HG03460 (cell line): ENCODE measurements at regions not wholly inside any gene's neighbourhood (a gene's known extent, or its start where the extent isn't known, plus 50 kb on each side); places are given as distances from the start of the nearest gene placed in this dataset.
"Not testable (repeated sequence)": the region's sequence is repeated elsewhere in the genome, so short reads cannot be mapped to it uniquely, and the experiment has no call there.

Source experiments
- ATAC-seq: cut with Tn5 transposase; IDR thresholded peaks from one replicate; pipeline ENCODE4 v1.9.1; 2021; ENCODE audit not compliant: unreplicated experiment

DNA sequence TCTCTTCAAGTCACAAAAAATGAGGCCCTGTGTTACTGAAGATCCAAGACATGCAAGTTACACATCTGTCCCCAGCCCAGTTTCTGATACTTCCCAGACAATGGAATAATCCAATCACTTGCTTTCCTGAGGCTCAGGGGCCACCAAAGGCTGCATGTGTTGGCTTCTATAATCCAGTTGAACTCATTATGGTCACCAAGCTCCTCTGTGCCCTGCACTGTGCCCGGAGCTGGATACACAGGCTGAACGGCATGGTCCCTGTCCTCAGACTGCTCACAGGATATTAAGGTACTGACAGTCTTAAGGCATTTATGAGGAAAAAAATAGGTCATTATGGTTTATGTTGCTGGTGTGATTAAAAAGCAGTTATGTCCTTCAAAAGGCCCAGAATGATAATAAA, 117.0 kb upstream of the SYT6 start:
- no peak for ATAC-seq

DNA sequence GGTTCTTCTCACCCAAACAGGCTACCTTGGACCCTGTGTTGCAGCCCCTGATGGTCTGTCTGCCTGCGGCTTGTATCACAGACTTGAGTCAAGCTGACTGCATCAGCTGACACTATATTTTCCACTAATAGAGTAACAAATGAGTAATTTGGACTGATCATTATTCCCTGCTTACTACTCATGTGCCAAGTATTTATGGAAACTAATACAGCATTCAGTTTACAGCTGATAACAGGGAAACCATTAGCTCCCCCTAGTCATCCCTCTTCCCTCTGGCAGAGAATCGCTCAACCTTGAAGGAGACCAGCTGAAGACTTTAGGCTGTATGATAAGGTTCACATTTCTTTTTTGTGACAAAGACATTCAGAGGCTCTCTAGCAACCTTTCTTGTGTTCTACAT, 116.6 kb upstream of the SYT6 start:
- ATAC-seq: no peak

DNA sequence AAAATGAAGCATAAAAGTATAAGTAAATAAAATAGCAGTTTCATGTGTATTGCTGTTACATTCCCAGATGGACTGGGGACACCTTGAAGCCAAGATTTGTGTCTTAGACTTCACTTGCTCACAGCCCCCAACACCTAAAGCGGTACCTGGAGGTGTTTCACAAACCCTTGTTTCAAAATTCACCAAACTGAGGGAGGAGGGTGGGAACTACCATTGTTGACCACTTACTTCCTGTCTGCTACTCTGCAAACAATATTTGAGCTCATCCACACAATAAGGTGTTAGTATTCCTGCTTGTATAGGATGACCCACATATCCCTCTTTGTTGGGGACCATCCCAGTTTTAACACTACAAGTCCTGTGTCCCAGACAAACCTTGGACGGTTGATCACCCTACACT, 115.9 kb upstream of the SYT6 start:
- no peak for ATAC-seq

DNA sequence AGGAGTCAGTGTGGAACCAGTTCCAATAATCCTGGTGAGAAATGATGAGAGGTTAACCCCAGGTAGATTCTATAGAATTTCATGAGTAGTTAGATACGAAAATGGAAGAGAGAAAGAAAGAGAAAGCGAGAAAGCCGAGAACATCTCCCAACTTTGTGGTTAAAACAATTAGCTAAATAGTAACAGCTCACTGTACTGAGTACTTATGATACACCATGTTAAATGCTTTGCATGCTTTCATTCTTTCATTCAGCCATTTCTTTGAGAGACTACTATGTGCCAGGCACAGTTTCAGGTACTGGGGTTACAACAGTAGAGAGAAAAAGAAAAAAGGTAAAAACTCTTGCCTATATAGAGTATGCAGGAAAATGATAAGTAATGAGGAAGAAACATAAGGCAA, 109.7 kb upstream of the SYT6 start:
- peak; percentile 99 for ATAC-seq

DNA sequence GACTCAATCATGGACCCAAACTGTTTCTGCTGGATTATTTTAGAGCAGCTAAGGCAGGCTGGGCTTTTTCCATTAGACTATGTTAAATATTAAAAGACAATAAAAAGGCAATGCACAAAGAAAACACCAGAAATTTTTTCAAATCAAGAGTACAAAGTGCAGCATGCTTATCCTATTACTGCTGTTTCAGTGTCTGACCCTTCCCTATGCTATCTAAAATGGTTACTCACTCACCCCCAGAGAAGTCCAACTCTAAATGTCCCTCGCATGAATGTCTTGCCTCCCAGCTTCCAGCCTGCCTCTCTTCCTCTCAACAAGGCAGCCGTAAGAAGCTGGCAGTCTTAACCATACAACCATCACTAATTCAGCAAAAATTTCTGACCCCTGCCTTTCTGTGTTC, 108.7 kb upstream of the SYT6 start:
- ATAC-seq: no peak

DNA sequence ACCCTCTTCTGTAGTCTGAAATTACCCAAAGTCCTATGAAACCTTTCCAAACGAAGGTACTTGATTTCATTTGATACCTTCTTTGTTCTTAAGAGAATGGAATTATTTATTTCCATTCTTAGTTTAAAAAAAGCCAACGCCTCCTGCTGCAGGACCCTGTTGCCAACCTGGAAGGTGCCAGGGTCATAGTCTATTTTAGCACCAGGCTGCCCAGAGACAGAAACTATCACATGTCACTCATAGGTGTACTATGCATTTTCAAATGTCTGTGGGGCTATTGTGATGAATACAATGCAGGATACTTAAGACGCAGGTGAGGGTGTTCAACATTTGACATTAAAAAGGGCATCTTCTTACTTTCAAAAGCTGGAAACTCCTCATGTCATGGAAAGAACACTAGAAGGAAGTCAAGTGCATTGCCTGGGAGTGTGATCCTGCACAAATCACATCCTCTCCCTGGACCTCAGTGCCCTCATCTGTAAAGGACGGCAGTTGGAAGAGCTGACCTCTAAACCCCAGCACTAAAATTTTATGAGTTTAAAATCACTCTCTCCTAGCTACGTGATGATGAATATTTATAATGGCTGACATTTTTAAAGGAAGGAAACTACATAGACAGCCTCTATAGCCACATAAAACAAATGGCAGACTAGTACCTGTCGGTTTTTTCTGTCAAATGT, 107.3 kb upstream of the SYT6 start:
- no peak for ATAC-seq

DNA sequence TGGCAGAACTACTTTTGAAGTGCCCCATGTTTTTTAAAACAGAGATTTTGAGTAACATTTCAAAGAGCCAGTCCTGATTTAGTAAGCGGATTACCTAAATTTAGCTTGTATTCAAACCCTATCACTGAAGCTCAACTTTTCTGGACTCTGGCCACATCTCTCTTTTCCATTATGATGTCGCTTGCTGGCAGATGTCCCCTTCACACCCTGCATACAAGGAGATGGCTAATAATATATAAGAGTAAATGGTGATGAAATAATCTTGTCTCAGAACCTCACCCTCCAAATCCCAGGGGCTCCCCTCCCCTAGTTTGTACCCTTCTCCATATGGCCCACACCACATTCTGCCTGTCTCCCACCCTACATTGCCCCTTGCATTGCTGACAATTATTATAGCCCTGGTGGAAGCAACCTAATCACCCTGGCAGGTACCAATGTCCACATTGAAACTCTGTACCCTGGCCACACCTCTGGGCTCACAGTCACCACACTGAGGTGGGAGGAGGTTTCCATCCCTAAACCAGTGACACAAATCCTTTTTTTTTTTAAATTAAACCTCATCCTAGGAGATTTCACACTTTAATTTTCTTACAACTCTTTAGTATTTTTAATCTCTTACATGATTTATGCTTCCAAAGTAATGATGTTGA, 106.0 kb upstream of the SYT6 start:
- no peak for ATAC-seq

DNA sequence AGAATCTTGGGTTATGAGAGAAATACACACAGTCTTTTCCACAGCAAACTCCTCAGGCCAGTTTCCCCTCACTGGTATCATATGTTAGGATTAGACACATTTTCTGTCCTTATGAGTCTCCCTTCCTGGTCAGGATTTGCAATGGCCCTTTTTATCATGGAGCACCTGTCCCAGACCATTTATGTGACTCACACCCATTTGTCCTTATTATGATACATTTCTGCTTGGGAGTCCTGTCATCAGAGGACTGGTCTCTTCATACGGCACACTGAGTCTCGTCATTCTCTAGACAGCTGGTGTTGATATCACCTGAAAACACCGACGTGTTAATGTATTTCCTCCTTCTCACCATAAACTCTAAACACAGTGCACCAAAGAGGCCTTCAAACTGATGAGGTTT, 105.0 kb upstream of the SYT6 start:
- ATAC-seq: no peak

DNA sequence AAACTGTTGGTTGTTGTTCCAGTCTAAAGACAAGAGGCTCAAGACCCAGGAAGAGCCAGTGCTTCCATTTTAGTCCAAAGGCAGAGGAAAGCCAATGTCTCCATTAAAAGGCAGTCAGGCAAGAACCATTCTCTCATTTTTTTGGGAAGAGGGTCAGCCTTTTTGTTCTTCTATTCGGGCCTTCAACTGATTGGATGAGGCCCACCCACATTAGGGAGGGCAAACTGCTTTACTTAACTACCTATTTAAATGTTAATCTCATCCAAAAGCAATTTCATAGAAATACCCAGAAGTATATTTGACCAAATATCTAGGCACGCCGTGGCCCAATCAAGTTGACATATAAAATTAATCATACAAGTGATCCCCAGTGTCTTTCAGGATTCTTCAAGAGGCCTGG, 104.4 kb upstream of the SYT6 start:
- ATAC-seq: no peak

DNA sequence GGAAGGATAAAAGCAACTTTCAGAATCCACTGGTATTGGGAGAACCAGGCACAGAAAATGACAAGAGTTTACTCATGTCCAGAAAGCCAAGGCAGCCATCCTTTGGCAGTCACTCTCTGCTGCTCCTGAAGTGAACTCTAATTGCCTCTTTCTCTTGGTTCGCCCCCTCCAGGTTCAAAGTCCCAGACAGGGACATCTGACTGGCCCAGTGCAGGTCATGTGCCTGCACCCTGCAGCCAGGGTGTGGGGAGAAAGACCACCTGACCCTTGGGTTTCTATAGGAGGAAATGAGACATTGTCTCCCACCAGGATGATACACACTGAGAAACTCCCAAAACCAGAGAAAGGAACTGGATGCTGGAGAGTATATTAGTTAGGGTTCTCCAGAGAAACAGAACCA, 103.9 kb upstream of the SYT6 start:
- ATAC-seq: no peak

DNA sequence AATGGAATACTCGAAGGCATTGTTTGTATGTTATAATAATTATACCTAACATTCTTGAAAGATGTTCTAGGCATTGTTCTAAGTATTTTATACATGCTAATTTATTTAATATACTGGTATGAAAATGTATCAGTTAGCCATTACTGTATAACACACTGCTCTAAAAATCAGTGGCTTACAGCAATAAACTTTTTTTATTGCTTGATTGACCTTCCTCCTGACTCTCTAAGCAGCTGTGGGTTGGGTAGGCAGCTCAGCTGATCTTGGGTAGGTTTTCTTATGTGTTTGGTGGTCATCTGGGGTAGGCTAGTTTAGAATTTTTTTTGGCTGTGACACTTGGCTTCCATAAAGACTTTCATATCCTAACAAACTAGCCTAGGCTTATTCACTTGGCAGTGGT, 100.2 kb upstream of the SYT6 start:
- no peak for ATAC-seq

DNA sequence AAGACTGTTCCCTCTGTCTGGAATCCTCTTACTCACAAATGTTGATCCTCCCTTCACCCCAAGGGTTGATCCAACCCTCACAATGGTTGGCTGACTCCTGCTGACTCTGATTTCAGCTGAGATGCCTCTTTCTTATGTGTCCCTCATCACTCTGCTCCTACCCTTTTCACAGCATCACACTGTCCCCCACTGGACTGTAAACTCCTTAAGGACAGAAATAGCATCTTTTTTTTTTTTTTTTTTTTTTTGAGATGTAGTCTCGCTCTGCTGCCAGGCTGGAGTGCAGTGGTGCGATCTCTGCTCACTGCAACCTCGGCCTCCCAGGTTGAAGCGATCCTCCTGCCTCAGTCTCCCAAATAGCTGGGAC, 97.9 kb upstream of the SYT6 start:
- ATAC-seq: no peak

DNA sequence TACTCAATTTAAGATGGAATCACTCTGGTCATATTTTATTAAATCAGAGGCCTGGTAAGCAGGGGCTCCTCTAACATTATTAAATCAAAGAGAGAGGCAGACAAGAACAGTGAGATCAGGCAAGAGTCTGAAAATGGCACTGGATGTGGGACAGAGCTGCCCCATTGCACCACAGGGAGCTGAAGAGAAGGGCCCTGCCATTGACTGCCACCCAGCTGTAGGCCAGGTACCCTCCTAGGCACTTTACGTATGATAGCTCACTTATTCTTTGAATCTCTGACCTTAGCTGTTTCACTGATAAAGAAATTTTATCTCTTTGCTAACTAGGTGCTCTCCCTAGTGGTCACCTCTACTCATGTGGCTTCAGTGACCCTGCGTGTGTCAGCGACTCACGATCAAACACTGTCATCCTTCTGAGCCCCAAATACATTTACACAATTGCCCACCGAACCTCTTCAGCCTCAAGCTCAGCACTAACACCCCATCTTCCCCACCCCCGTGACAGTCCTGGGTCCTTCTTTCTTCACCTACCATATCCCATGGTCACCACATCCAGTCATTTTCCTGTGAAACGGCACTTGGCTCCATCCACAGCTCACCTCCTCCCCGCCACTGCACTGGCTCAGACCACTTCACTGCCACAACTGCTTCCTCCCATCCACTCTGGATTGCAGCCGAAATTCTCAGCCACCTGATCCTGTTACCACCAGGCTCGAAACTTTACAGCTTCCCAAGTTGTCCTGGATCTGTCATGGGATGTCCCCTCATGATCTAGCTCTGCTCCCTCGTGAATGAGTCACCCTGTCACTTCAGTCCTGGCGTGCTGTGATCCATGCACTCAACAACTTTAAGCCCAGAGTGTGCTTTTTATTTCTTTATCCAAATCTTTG, 97.3 kb upstream of the SYT6 start:
- no peak for ATAC-seq

DNA sequence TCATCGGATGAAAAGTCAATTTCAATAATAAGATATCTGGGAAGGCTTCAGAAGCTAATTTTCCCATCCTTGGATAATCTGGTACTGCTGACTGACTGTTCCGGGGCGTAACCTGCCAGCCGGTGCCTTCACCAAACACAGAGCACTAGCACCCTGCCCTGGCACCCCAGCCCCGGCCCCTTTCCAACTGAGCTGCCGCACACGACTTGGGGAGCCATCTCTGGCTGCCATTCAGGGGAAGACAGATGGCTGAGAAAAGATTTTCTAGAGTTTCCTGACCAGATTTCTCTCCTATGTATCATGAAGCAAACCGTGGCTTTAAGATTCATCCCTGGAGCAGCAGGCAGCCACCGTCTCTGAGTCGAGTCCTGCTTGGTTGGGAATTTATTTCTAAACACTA, 96.0 kb upstream of the SYT6 start:
- ATAC-seq: no peak

DNA sequence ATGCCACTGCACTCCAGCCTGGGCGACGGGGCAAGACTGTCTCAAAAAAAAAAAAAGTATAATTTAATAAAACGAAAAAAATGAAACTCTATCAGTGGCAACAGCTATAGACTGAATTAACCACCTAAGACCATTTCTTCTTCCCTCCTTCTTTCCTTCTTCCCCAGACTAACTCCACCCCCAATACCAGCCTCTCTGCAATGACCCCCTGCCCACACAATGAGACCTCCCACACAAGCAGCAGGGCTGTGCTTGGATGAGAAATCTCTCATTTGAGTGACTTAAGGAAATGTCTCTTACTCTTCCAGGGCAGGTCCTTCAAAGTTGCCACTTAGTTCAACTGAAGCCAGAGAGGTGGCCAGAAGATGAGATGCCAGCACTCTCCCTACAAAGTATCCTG, 94.5 kb upstream of the SYT6 start:
- no peak for ATAC-seq

DNA sequence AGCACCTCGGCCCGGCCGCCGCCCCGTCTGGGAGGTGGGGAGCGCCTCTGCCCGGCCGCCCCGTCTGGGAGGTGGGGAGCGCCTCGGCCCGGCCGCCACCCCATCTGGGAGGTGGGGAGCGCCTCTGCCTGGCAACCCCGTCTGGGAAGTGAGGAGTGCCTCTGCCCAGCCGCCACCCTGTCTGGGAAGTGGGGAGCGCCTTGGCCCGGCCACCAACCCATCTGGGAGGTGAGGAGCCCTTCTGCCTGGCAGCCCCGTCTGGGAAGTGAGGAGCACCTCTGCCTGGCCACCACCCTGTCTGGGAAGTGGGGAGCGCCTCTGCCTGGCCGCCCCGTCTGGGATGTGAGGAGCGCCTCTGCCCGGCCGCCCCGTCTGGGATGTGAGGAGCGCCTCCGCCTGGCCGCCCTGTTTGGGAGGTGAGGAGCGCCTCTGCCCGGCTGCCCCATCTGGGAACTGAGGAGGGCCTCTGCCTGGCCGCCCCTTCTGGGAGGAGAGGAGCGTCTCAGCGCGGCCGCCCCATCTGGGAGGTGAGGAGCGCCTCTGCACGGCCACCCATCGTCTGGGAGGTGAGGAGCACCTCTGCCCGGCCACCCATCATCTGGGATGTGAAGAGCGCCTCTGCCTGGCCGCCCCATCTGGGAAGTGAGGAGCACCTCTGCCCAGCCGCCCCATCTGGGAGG, 89.0 kb upstream of the SYT6 start:
- not testable (repeated sequence) for ATAC-seq

DNA sequence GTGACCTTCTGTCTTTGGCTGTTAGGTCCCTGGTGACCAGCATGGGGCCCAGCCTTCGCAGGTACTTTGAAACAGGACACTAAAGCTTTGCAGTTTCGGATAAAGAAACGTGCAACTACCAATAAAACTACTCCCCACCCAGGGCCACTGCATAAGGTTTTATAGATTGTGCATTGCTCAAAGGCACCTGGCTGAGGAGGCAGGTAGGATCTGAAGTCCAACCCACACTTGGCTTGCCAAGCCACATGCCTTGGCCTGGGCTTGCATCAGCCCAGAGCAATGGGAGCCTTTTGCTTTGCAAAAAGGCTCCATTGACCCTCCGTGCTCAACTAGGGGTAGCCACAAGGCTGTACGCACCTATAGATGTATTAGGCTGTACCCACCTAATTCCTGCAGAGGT, 84.4 kb upstream of the SYT6 start:
- no peak for ATAC-seq

DNA sequence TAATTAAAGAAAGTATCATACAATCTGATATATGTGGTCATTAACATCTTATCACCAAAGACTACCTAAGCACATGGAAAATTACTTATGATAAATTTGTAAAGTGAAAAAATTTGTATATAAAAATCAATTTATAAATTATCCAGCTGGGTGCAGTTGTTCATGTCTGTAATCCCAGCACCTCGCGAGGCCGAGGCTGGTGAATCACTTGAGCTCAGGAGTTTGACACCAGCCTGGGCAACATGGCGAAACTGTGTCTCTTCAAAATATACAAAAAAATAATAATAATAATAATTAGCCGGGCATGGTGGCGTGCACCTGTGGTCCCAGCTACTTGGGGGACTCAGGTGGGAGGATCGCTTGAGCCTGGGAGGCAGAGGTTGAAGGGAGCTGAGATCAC, 82.8 kb upstream of the SYT6 start:
- no peak for ATAC-seq

DNA sequence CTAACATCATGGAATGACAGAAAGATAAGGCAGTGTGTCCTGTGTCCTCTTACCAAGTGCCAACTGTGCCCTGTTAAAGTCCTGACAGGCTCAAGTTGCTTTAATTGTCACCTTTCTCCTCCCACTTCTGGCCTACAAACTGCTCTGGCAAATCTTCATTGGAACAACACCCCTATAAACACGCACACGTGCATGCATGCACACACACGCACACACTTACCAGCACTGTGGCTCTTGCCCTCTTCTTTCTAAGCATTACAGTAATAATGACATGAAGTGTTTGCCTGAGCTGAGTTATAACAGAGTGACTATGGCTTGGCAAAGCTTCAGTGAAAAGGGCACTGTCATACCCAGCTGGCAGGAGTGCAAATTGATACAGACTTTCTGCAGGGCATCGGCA, 82.3 kb upstream of the SYT6 start:
- ATAC-seq: no peak

DNA sequence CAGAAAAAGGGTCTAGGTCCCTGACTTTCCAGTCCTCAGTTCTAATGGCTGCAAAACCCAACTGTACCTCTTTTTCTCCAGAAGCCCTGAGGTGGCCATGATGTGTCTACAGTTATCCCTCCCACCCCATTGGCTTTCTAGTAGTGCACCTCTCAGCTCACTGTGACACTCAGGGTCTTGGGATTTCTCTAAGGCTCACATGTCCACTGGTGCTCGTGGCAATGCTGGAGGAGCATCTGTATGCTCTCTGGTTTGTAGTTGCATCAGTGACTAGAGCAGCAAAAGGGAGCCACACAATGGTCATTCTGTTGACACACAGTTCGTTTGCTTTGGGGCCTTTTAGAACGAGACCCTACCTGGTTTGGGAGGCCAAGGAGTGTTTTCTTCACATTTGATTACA, 81.6 kb upstream of the SYT6 start:
- no peak for ATAC-seq

DNA sequence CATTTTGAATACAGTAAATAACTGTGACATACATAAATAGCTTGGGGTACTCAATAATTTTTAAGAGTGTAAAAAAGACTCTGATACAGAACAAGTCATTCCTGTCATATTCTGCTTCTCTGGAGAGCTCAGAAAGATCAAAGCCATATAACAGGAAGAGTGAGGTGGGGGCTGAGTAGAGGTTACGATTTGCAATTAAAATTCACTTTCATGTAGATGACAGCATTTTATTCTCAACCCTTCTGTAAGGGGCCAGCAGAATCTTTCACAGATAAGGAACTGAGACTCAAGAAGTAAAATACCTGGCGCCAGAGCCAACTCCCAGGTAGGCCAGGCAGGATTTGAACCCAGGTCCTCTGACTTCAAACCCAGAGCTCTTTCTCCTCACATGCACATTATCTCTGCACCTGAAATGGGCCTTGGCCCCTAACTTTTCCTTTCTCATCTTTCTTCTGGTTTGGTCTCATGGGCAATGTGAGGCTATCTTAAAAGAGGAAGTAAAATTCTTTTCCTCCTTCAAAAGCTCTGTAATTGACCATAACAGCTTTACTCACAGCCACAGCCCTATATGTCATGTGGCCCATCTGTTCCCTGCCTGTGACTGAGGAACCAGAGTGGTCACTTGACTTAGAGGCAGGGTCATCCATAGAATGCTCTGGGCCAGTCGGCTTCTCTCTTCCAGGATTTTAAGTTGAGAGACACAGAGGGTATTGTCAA, 80.9 kb upstream of the SYT6 start:
- no peak for ATAC-seq
